HUES48 (cell line): ENCODE measurements at regions not wholly inside any gene's neighbourhood (a gene's known extent, or its start where the extent isn't known, plus 50 kb on each side); places are given as distances from the start of the nearest gene placed in this dataset.

Source experiments
- H3K27ac ChIP-seq: one replicate; pipeline ENCODE4 v1.7.0; 2013; ENCODE audit warnings: low read depth, low read length, inconsistent platforms
- H3K27me3 ChIP-seq: 2 replicates; pipeline ENCODE4 v1.6.1; 2013; ENCODE audit warnings: mild to moderate bottlenecking, low read length; ENCODE audit not compliant: control insufficient read depth, insufficient read depth
- H3K36me3 ChIP-seq: 2 replicates; pipeline ENCODE4 v1.6.1; 2013; ENCODE audit warnings: low read length; ENCODE audit not compliant: control insufficient read depth, insufficient read depth
- H3K4me1 ChIP-seq: 2 replicates; pipeline ENCODE4 v1.6.1; 2013; ENCODE audit warnings: mild to moderate bottlenecking, low read length; ENCODE audit not compliant: control insufficient read depth, insufficient read depth
- H3K4me3 ChIP-seq: 2 replicates; pipeline ENCODE4 v1.5.1; 2013; ENCODE audit warnings: mild to moderate bottlenecking, low read depth, low read length
- H3K9ac ChIP-seq: 2 replicates; pipeline ENCODE4 v1.6.1; 2013; ENCODE audit warnings: mild to moderate bottlenecking, low read depth, low read length, moderate library complexity
- H3K9me3 ChIP-seq: 2 replicates; pipeline ENCODE4 v1.6.1; 2013; ENCODE audit warnings: low read length; ENCODE audit not compliant: control insufficient read depth, insufficient read depth

GRCh38 chr1:198970916-198971315 lies 332.1 kb downstream of the PTPRC start:
- no peak overlapping the region for H3K27ac ChIP-seq

GRCh38 chr1:198977909-198978308 lies 339.1 kb downstream of the PTPRC start:
- Histone ChIP-seq H3K4me1 (no peaks in the 10 kb centered on the region), H3K27me3 (no peaks in the 10 kb centered on the region), H3K9ac (no peak overlapping the region), H3K27ac (no peak overlapping the region), H3K4me3 (no peak overlapping the region), H3K9me3 (no peaks in the 10 kb centered on the region), H3K36me3 (no peaks in the 10 kb centered on the region)

More at GRCh38 chr1:198970916-198971315, 332.1 kb downstream of the PTPRC start:
- H3K9ac ChIP-seq = no peak overlapping the region
- H3K9me3 ChIP-seq = no peaks in the 10 kb centered on the region
- no peaks in the 10 kb centered on the region for H3K27me3 ChIP-seq
- no peak overlapping the region for H3K4me3 ChIP-seq
- H3K4me1 ChIP-seq = no peaks in the 10 kb centered on the region
- no peaks in the 10 kb centered on the region for H3K36me3 ChIP-seq

DNA sequence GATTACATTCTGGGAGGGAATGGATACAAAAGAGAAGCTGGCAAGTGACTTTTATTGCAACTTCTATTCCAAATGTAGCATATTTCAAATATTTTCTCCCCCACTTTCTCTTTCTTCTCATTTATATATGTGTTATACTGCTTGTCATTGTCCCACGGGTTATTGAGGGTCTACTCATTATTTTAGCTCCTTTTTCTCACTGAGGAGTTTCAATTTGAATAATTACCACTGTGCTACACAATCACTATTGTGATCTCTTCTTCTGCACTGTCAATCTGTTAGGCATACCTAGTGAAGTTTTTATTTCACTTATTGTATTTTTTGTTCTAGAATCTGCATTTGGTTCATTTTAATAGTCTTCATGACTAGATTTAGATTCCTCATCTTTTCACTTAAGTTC lies 339.7 kb downstream of the PTPRC start:
- Histone ChIP-seq H3K4me1 (no peaks in the 10 kb centered on the region), H3K4me3 (no peak overlapping the region), H3K36me3 (no peaks in the 10 kb centered on the region), H3K27me3 (no peaks in the 10 kb centered on the region), H3K9me3 (no peaks in the 10 kb centered on the region), H3K9ac (no peak overlapping the region), H3K27ac (no peak overlapping the region)

DNA sequence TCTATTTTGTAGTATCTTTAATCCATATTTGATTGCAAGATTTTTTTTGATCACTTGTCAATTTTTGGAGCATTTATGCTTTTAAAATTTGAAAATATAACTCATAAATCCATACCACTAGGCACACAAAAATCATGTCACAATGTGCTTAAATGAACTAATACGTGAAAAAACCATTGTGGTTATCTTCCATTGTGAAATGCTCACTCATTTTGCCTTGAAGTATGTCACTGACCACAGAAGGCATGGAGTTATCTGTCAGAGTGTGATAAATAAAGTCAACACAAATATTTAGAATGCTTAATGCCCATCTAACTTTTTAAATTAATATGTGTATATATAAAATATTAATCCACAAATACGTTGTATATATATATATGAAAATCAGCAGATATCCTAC lies 347.2 kb downstream of the PTPRC start:
- no peaks in the 10 kb centered on the region for H3K9me3 ChIP-seq
- H3K36me3 ChIP-seq = no peaks in the 10 kb centered on the region
- no peaks in the 10 kb centered on the region for H3K27me3 ChIP-seq
- H3K4me1 ChIP-seq = no peaks in the 10 kb centered on the region
- H3K9ac ChIP-seq = no peak overlapping the region
- H3K4me3 ChIP-seq = no peak overlapping the region
- no peak overlapping the region for H3K27ac ChIP-seq

DNA sequence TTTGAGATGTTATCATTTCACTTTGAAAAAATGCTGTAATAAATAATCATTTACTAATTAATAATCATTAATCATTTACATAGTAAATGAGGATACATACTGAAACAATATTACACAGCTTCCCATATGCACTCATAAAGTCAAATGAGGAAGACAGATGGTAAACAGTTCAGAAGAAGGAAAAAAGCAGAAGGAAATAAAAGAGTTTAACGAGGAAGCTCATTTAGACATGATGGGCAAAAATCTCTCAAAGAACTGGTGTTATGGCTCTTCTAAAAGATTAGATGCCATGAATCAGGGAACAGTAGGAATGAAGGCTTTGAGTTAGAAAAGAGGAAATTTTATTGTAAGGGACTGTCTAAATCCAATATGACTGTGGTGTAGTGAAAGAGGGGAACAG lies 347.6 kb downstream of the PTPRC start:
- H3K27me3 ChIP-seq = no peaks in the 10 kb centered on the region
- H3K4me1 ChIP-seq = no peaks in the 10 kb centered on the region
- no peak overlapping the region for H3K27ac ChIP-seq
- no peak overlapping the region for H3K9ac ChIP-seq
- no peak overlapping the region for H3K4me3 ChIP-seq
- H3K36me3 ChIP-seq = no peaks in the 10 kb centered on the region
- H3K9me3 ChIP-seq = no peaks in the 10 kb centered on the region

- H3K4me1 ChIP-seq = no peaks in the 10 kb centered on the region
- no peak overlapping the region for H3K4me3 ChIP-seq
- no peak overlapping the region for H3K27ac ChIP-seq
- H3K36me3 ChIP-seq = no peaks in the 10 kb centered on the region
- H3K9me3 ChIP-seq = no peaks in the 10 kb centered on the region
- no peak overlapping the region for H3K9ac ChIP-seq
- no peaks in the 10 kb centered on the region for H3K27me3 ChIP-seq
Observed at GRCh38 chr1:199002661-199003060, 363.8 kb downstream of the PTPRC start.

DNA sequence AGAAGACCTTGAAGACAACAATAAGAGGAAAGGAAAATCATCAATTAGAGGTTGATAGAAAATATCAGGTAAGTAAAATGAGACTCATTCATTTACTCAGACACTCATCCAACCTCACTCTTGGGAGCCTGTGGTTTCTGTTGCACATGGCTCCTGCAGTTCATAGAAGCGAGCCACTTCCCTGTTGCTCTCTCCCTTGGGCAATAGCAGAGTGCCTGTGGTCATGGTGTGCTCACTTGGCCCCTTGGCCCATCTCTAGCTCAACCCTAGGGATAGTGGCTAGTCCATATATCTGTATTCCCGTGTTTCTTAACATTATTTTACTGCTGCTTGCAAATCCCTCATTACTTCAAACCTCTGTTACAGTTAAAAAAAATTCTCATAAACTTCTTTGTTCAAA lies 368.6 kb downstream of the PTPRC start:
- Histone ChIP-seq H3K36me3 (no peaks in the 10 kb centered on the region), H3K27ac (no peak overlapping the region), H3K27me3 (no peaks in the 10 kb centered on the region), H3K9me3 (no peaks in the 10 kb centered on the region), H3K4me1 (no peaks in the 10 kb centered on the region), H3K4me3 (no peak overlapping the region), H3K9ac (no peak overlapping the region)

DNA sequence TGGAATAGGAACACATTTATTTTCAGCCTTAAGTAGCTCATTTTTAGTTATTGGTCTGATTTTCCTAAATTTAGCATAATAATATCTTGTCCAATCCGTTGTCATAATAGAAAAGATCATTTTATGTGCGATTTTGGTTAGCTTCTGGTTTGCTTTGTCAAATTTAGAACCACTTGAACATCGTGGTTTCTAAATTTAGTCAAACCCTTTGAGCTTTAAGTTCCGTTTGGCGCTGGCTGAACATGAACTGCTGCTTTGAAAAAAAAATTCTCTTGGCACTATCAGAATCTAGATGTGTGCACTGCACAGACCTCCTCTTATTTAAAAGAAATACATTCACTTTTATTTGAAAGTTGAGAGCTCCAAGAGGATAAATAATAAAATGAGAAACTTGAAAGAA lies 370.6 kb downstream of the PTPRC start:
- Histone ChIP-seq H3K27me3 (no peaks in the 10 kb centered on the region), H3K4me3 (no peak overlapping the region), H3K9me3 (no peaks in the 10 kb centered on the region), H3K36me3 (no peaks in the 10 kb centered on the region), H3K27ac (no peak overlapping the region), H3K9ac (no peak overlapping the region), H3K4me1 (no peaks in the 10 kb centered on the region)

- H3K27me3 ChIP-seq = no peaks in the 10 kb centered on the region
- no peak overlapping the region for H3K27ac ChIP-seq
- no peaks in the 10 kb centered on the region for H3K36me3 ChIP-seq
- H3K4me1 ChIP-seq = no peaks in the 10 kb centered on the region
- no peak overlapping the region for H3K4me3 ChIP-seq
- no peak overlapping the region for H3K9ac ChIP-seq
- no peaks in the 10 kb centered on the region for H3K9me3 ChIP-seq
Observed at GRCh38 chr1:199010492-199010891, 371.7 kb downstream of the PTPRC start.

DNA sequence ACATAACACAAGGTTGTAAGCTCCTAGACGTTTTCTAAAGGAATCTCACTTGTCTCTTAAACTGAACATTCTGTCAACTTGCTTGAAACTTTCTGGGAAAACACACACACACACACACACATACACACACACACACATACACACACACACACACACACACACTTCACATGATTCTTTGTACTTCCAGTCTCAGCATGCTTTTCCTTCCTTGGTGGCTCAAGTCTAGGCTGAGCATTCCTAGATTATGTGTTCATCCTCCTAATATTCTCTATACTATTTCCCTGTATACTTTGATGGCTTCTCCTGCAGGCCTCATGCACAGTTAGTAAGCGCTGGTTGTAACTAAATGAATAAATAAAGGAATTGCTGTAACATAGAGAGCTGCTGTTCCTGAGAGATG lies 372.1 kb downstream of the PTPRC start:
- Histone ChIP-seq H3K4me1 (no peaks in the 10 kb centered on the region), H3K27ac (no peak overlapping the region), H3K27me3 (no peaks in the 10 kb centered on the region), H3K9me3 (no peaks in the 10 kb centered on the region), H3K9ac (no peak overlapping the region), H3K36me3 (no peaks in the 10 kb centered on the region), H3K4me3 (no peak overlapping the region)

DNA sequence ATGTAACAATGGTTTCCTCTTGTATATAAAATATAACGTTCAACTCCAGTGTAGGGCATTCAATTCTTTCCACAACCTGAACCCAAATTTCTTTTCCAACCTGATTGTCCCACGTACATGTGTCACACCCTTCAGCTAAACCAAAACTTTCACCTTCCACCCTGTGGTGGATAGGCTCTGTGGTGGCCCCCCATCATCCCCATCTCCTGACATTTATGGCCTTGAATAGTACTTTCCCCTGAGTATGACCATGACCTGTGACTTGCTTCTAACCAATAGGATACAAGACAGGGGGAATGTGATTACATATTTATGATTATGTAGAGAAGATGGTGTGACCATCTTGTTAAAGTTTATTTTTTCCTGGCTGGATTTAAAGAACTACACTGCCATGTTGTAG lies 377.0 kb downstream of the PTPRC start:
- H3K9me3 ChIP-seq = no peaks in the 10 kb centered on the region
- no peaks in the 10 kb centered on the region for H3K36me3 ChIP-seq
- H3K27me3 ChIP-seq = no peaks in the 10 kb centered on the region
- H3K27ac ChIP-seq = no peak overlapping the region
- no peak overlapping the region for H3K9ac ChIP-seq
- H3K4me1 ChIP-seq = no peaks in the 10 kb centered on the region
- H3K4me3 ChIP-seq = no peak overlapping the region

GRCh38 chr1:199018471-199019135 lies 379.8 kb downstream of the PTPRC start:
- Histone ChIP-seq H3K9me3 (no peaks in the 10 kb centered on the region), H3K27ac (no peak overlapping the region), H3K4me3 (no peak overlapping the region), H3K36me3 (no peaks in the 10 kb centered on the region), H3K4me1 (no peaks in the 10 kb centered on the region), H3K27me3 (no peaks in the 10 kb centered on the region), H3K9ac (no peak overlapping the region)
